DOHH2 (cell line): ENCODE measurements at regions not wholly inside any gene's neighbourhood (a gene's known extent, or its start where the extent isn't known, plus 50 kb on each side); places are given as distances from the start of the nearest gene placed in this dataset.

Experiments
- EZH2phosphoT487 ChIP-seq: fragments of 200-600 bp; sonication (generic); IDR thresholded peaks from 2 replicates; pipeline ENCODE4 v1.6.1; 2017; ENCODE audit warnings: borderline replicate concordance, mild to moderate bottlenecking, antibody characterized with exemption, low read length, moderate library complexity, mixed read lengths
- TF ChIP-seq, protein P1 (sequence below): fragments of 200-600 bp; sonication (generic); IDR thresholded peaks from one replicate; pipeline ENCODE4 v1.5.1; 2014; ENCODE audit warnings: antibody characterized with exemption, mild to moderate bottlenecking, low read depth, low read length; ENCODE audit not compliant: poor library complexity, severe bottlenecking

DNA sequence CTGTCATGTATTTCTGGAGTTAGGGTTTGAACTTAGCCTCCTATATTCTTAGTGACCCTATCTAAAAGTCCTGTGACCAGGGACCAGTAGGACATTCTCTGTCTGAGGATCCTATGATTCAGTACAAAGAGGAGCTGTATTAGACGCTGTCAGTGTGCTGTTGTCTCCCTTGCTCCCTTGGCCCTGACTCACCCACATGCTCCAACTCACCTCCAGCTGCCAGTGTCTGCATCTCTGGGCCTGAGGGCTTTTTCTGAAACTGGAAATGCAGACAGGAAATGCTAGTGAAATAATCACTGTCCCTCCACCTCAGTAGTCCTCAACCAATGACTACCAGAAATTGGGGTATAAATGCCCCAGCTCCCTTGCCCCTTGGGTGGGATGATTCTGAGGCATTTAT lies 535.3 kb upstream of the RPS6KA3 start:
- TF ChIP-seq, protein P1, sequence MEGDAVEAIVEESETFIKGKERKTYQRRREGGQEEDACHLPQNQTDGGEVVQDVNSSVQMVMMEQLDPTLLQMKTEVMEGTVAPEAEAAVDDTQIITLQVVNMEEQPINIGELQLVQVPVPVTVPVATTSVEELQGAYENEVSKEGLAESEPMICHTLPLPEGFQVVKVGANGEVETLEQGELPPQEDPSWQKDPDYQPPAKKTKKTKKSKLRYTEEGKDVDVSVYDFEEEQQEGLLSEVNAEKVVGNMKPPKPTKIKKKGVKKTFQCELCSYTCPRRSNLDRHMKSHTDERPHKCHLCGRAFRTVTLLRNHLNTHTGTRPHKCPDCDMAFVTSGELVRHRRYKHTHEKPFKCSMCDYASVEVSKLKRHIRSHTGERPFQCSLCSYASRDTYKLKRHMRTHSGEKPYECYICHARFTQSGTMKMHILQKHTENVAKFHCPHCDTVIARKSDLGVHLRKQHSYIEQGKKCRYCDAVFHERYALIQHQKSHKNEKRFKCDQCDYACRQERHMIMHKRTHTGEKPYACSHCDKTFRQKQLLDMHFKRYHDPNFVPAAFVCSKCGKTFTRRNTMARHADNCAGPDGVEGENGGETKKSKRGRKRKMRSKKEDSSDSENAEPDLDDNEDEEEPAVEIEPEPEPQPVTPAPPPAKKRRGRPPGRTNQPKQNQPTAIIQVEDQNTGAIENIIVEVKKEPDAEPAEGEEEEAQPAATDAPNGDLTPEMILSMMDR, result no peak
- TF ChIP-seq EZH2phosphoT487, result no peak
